IPS-NIHi11 (cell line): ENCODE measurements at regions not wholly inside any gene's neighbourhood (a gene's known extent, or its start where the extent isn't known, plus 50 kb on each side); places are given as distances from the start of the nearest gene placed in this dataset.

ENCODE experiments used
- DNase-seq: peaks from one replicate; pipeline ENCODE4 v3.0.0; 2012; ENCODE audit warnings: mixed read lengths, low spot score

DNA sequence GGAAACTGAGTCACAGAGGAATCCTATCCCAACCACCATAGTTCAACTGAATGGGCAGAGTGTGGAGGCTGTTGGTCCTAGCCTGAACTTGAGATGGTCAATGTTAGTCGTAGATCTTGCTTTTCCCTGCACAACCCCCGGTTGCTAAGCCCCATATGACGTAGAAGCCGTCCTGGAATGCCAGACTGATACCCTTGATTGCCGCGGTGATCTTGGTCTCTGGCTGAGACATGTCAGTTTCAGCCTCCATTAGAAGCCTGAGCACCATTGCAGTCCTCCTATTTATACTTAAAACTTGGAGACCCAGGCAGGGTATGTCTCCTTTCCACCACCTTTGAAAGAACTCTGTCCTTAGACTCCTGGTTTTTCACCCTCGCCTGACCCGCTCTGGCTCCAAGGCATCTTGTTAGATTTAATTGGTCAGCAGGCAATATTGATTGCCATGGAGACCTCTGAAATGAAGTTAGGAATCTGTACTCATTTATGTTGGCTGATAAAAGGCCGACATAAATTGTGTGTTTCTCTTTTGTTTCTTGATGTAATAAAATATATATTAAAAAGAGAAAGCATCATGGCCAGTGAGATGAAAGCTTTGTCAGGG is 53.4 kb downstream of the RPLP1 start:
- DNase-seq, result no peak

DNA sequence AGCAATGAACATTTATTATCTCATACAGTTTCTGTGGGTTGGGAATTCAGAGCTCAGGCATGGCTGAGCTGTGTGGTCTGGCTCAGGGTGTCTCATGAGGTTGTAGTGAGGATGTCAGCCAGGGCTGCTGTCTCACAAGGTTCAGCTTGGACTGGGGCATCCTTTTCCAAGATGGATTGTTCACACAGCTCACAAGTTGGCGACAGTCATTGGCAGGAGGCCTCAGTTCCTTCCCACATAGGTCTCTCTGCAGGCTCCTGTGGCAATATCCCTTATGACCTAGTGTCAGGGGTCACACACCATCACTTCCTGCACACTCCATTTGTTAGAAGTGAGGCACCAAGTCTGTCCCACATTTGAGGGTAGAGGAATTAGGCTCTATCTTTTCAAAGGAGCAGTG is 56.0 kb downstream of the RPLP1 start:
- no peak for DNase-seq

DNA sequence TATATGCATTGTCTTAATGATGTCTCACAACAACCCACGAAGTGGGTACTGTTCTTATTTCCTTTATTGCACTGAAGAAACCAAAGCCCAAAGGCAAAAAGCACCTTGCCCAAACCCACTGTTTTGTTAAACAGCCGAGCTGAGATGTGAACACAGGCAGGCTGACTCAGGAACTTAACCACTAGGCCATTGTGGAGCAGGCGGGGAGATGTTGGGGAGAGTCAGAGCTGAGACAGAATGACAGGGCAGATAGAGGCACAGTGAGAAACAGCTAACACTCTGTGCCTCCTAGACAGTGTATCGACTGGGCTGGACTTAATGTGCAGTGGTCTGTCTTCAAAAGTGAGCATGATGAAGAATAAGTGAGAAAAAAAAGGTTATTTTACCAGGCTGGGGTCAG is 56.5 kb downstream of the RPLP1 start:
- DNase-seq, result no peak

DNA sequence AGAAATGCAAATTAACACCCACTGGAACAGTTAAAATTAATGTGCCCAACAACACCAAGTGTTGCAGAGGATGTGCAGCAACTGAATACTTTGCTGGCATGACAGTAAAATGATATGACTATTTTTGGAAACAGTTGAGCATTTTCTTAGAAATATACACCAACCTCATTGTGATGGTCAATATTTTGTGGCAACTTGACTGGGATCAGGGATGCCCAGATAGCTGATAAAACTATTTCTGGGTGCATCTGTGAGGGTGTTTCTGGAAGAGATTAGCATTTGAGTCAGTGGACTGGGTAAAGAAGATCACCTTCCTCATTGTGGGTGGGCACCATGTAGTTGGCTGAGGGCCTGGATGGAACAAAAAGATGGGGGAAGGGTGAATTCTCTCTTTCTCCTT is 57.9 kb downstream of the RPLP1 start:
- no peak for DNase-seq

DNA sequence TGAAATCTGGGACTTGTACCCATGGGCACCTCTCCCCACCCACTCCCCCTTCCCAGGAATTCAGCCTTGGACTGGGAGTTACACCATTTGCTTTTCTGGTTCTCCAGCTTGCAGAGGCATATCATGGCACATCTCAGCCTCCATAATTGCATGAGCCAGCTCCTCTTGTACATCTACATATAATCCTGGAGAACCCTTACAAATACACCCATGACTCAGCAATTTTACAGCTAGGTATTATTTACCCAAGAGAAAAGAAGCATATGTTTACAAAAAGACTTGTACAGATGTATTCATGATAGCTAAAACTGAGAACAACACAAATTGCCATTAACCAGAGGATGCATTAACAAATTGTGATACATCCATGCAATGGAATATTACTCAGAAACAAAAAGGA is 58.4 kb downstream of the RPLP1 start:
- no peak for DNase-seq

DNA sequence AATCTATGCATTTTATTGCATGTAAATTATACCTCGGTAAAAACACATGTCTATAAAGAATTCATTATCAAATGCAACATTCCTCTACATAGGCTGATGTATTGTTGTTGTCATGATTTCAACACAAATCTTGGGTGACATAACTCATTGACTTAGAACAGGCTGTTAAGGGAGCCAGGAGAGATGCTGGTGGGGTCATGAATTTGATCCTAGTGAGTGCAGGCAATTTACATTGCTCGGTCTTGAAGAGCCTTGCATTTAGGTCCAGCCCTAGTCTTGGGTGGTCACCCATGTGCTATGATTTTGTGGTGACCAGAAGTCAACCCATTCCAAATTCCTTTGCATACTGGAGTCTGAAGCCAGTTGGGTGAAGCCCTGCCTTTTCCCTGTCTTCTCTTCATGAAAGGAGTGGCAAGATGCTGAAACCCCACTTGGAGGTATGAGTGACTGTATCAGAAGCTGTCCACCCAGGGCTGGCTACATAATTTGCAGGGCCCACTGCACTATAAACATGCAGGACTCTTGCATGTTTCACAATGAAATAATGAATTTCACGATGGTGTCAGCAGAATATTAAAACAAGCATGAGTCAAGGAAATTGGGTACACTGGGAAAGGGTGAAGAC is 59.2 kb downstream of the RPLP1 start:
- no peak for DNase-seq

DNA sequence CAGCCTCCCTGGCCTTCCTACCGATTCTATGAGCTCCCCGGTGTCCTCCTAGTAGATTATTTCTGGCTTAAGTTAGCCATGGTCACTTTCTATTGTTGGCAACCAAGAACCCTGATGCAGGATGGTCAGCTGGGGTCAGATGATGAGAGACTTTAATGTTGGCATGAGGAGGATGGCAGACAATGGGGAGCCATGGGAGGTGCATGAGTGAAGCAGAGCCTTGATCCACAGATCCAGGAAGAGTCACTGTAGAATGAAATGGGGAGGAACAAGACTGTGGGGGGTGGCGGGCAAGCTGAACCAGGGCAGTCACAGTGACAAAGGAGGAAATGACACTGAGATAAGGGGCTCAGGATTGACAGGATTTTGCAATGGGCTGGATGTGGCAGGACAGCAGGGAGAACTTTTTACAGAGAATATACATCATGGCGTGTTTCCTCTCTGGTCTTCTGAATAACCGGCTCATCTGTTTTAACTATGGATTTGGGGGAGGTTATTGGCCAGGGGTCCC is 60.9 kb downstream of the RPLP1 start:
- no peak for DNase-seq

DNA sequence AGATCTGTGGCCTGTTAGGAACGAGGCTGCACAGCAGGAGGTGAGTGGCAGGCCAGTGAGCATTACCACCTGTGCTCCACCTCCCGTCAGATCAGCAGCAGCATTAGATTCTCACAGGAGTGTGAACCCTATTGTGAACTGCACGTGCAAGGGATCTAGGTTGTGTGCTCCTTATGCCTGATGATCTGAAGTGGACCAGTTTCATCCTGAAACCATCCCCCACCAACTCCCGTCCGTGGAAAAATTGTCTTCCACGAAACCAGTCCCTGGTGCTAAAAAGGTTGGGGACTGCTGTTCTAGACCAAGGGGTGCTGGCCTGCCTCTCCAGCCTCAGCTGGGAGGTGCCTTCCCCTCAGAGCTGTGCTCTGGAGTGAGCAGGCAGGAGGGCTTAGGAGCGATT is 61.4 kb downstream of the RPLP1 start:
- no peak for DNase-seq

DNA sequence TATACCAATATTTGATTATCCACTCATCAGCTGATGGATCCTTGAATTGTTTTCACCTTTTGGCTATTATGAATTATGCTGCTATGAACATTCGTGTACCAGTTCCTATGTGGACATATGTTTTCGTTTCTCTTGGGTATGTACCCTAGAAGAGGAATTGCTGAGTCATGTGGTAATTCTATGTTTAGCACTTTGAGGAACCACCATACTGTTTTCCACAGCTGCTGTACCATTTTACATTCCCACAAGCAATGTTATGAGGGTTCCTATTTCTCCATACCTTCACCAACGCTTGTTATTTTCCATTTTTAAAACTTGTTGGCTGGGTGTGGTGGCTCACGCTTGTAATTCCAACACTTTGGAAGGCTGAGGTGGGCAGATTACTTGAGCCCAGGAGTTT is 62.9 kb downstream of the RPLP1 start:
- no peak for DNase-seq

DNA sequence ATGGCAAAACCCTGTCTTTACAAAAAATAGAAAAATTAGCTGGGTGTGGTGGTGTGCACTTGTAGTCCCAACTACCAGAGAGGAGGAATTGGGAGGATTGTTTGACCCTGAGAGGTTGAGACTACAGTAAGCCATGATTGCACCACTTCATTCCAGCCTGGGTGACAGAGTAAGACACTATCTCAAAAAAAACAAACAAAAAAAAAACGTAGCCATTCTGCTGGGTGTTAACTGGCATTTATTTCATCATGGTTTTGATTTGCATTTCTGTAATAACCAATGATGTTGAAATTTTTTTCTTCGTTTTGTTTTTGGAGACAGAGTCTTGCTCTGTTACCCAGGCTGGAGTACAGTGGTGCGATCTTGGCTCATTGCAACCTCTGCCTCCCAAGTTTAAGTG is 63.3 kb downstream of the RPLP1 start:
- DNase-seq, result no peak

DNA sequence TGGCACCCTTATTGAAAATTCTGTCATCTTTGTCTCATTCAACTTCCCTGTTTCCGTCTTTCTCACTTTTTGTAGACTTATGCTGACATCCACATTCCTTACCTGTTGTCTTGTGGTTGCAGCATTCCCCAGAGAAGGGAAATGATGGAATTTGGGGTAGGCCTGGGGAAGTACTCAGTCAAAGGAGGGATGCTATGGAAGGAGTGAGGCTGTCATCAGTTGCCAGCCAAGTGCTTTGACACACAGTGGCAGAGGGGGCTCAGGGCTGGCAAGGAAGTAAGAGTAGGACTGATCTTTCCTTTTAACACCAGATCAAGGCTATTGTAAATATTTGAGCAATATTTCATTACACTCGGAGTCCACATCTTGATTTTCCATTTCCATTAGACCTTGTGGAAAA is 64.4 kb downstream of the RPLP1 start:
- no peak for DNase-seq

DNA sequence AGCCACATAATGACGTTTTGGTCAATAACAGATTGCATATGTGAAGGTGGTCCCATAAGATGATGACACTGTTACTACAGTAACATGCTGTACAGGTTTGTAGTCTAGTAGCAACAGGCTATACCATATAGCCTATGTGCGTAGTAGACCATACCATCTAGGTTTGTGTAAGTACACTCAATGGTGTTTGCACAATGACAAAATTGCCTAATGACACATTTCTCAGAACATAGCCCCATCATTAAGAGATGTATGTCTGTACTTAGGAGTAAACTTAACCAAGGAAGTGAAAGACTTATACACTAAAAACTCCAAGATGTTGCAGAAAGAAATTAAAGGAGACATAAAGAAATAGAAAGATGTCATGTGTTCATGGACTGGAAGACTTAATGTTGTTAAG is 66.2 kb downstream of the RPLP1 start:
- DNase-seq, result no peak

DNA sequence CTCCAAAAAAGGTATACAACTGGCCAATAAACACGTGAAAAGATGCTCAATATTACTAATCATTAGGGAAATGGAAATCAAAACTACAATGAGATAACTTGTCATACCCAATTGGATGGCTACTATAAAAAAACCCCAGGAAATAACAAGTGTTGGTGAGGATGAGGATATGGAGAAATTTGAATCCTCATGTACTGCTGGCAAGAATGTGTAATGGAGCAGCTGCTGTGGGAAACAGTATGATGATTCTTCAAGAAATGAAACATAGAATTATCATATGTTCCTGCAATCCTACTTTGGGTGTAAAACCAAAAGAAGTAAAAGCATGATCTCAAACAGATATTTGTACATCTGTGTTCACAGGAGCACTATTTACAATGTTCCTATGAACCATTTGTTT is 67.4 kb downstream of the RPLP1 start:
- DNase-seq, result no peak

DNA sequence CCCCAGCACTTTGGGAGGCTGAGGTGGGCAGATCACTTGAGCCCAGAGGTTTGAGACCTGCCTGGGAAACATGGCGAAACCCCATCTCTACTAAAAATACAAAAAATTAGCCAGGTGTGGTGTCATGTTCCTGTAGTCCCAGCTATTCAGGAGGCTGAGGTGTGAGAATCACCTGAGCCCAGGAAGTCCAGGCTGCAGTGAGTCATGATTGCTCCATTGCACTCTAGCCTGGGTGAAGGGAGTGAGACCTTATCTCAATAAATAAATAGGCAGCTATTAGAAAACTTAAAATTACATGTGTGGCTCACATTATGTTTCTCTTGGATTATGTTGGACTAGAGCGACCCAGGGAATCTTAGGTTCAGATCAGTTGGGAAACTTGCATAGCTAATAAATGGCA is 69.7 kb downstream of the RPLP1 start:
- no peak for DNase-seq

DNA sequence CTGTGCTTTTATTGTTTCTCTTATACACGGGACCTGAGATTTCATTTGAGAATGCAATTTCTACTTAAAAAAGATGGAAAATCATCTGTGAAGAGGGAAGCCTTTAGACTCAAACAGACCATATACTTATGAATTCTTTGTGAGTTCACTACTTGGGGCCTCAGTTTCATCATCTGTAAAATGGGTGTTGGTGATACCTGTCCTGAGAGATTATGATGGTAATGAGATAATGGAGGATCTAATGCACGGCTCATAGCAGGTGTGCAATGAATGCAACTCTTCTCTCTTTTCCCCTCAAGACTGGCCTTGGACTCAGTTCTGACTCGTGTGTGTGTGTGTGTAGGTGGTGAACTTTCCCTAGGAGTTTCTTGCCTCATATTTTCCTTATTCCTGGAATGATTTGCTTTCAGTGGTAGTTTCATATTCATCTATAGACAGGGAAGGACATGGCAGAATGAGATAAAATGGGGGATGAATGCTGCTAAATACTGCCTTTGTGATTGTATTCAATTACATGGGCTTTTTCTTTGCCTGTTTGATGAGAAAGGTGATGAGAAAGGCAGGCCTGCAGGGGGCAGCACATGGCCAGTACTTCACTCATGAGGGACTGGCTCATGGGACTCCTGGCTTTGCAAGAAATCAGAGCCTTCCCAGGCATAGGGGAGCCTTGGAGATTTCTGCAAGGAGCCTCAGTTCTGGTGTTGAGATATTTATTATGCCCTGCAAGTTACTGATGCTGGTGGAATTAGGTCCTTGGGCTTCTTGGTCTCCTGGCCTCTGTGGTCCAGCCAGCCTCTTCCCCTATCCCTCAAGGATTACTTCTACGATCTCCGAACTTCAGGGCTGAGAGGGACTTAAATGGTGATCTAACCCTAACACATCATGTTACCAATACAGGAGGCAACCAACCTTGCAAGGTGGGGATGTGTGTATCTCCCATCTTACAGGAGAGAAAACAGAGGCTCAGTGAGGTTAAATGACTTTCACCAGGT is 70.7 kb downstream of the RPLP1 start:
- DNase-seq, result peak; percentile 81

DNA sequence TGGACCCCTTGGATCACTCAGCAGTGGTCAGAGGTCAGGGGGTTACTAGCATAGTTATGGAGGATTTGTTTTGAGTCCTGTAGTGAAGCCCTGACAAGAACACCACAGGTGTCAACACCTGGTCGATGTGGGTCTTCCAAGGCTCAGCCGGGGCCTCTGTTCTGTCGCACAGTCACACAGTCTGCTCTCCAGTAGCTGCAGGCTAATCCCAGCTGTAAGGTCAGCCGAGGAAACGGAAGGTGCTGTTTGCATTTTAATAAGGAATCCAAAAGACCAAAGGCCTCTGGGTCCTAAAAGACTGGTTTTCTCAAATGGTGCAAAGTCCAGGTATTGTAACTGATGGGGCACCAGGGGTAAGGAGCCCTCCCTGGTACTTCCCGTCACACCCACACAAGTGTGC is 71.7 kb downstream of the RPLP1 start:
- DNase-seq, result no peak

DNA sequence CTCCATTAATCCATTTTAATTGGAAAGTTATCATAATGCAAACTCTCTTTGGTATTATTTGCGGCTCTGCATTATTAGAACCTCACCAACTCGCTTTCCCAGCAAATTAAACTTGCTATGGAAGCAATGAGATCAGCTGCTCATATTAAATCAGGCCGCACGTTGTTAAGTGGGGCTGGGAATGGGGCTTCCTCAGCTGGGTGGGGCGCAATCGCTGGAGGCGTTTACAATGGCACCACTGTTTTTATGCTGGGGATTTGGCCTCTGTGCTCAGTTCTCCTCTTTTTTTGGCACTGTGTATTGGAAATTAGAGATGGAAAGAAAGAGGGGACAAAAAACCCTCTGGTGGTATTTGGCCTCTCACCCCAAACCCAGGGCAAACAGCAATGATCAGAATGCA is 72.2 kb downstream of the RPLP1 start:
- no peak for DNase-seq

DNA sequence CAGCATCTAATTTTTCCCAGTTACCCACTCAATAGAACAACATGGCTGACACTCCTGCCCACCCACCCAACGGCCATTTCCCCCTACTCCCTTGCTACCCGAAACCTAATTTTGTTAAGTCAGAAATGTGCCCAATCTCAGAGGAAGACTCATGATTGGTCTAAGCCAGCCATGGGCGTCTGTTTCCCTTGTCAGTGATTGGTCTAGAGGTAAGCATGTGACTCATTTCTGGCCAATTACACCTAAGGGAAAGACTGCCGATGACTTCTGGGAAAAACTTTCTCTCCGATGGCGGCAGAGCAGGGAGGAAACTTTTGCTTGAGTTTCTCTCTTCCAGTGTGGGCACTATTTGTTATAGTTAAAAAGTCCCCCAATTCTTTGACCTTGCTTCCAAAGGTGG is 72.9 kb downstream of the RPLP1 start:
- DNase-seq, result no peak

DNA sequence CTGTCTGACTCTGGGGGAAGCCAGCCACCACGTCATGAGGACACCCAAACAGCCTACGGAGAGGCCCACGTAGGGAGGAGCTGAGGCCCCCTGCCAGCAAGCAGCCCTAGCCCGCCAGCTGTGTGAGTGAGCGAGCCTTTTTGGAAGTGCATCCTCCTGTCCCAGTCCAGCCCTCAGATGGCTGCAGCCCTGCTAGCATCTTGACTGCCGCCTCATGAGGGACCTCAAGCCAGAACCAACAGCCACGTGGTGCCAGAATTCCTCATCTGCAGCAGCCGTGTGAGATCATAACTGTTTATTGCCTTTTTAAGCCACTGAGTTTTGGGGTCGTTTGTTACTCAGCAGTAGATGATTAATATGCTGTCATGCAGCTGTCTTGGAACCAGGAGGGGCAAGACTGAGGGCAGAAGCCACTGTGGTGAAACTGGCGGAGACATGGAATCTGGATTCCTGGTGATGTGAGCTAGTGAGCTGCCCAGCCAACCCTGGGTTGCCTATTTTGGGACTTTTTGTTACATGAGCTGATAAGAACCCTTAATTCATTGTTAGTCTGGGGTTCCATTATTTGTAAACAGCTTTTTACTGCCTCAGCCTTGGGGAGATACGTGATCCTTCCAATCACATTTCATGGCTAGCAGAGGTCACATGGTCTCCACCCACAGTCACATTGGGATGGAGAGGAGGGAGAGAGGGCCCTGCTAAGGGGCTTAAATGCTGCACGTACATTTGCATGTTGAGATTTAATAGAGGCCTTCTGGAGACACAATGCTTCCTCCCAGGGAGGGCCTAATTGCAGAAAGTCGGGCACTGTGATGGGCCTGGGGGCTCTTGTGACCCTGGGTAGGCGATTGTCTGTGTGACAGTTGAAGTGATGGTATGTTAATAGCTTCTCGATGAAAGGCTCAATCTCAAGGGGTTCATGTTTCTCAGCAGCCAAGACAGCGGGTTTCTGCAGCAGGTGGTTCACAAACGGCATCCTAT is 73.8 kb downstream of the RPLP1 start:
- peak; percentile 23 for DNase-seq

DNA sequence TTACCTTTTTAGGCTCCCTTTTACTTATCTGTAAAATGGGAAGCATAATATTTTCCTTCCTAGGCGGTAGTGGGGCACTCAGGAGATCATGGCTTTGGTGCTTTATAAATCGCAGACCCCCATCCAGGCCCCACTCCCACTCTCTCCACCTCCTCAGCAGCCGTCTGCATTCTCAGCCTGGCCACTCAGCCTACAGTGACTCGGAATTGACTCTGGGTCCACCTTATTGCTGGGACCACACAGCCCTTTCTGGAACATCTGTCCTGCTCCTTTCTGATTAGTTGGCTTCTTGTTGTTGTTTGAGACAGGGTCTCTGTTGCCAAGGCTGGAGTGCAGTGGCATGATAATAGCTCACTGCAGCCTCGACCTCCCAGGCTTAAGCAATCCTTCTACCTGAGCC is 76.5 kb downstream of the RPLP1 start:
- no peak for DNase-seq

DNA sequence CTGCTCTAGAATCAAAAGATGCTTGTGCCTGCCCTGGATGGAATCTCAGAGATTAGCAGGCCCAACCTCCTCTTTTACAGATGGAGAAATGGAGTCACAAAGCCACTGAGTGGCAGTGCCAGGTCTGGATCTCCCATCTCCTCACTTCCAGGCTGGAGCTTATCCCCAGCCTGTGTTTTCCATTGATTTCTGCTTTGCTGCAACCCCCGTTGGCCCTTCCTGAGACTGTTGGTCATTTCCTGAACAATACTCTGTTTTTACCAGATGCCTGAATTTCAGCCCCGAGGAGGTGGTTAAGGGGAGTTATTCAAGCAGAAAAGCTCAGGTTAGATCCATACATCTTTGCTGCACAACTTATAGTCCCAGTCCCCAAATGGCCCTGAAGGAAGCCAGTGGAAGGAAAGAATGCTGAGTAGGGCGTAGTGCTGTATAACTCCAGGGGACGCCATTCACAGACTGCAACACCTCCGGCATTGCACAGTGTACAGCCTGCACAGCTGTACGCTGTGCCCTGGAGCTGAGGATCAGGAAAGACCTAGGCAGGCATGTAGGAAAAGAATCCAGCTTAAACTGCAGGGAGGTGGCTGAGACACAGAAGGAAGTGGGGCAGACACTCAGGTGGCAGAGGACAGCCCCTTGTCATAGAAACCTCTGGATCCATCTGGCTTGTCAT is 77.5 kb downstream of the RPLP1 start:
- DNase-seq, result no peak
